ENCODE measurements at regions not wholly inside any gene's neighbourhood (a gene's known extent, or its start where the extent isn't known, plus 50 kb on each side); places are given as distances from the start of the nearest gene placed in this dataset.

GRCh38 chr4:45640281-45640680, 483.6 kb downstream of the GABRG1 start:
- TF ChIP-seq MXI1 (conservative IDR thresholded peaks at IDR 0.05; ENCODE audit: poor library complexity, severe bottlenecking) (no peak), EZH2 (IDR thresholded peaks at IDR 0.05; ENCODE audit: borderline replicate concordance, insufficient read depth, low read length, poor library complexity, severe bottlenecking) (no peak), RAD21 (conservative IDR thresholded peaks at IDR 0.05) (no peak), POLR2AphosphoS5 (IDR thresholded peaks at IDR 0.05) (no peak)
- no peak overlapping the region for H2AFZ ChIP-seq (ENCODE audit: low read depth, low read length)
- no peak overlapping the region for H3K4me2 ChIP-seq (ENCODE audit: low read length)

GRCh38 chr4:45638641-45639040, 485.2 kb downstream of the GABRG1 start:
- Histone ChIP-seq H3K4me3 (ENCODE audit: low read length) (no peak overlapping the region), H3K9me3 (ENCODE audit: low read length) (no peaks in the 10 kb centered on the region), H3K9me2 (ENCODE audit: insufficient read depth, low read length) (no peaks in the 10 kb centered on the region), H3F3A (ENCODE audit: insufficient read depth, low read length, poor library complexity, severe bottlenecking) (no peaks in the 10 kb centered on the region), H2AFZ (ENCODE audit: low read depth, low read length) (no peak overlapping the region), H4K20me1 (ENCODE audit: insufficient read depth) (no peaks in the 10 kb centered on the region), H3K9ac (ENCODE audit: low read length) (no peak overlapping the region), H3K4me2 (ENCODE audit: low read length) (no peak overlapping the region), H3K27ac (ENCODE audit: low read length) (no peak overlapping the region), H3K27me3 (ENCODE audit: insufficient read depth, low read depth, low read length) (no peaks in the 10 kb centered on the region), H3K79me2 (replicated peaks; ENCODE audit: insufficient read depth, low read length) (no peaks in the 10 kb centered on the region), H3K36me3 (ENCODE audit: insufficient read depth, low read length) (no peaks in the 10 kb centered on the region)
- TF ChIP-seq CTCF (IDR thresholded peaks at IDR 0.05; ENCODE audit: poor library complexity, severe bottlenecking) = no peak
- TF ChIP-seq TAF1 (IDR thresholded peaks at IDR 0.05; ENCODE audit: low read depth) = no peak
- no peak for TF ChIP-seq REST (IDR thresholded peaks at IDR 0.05; ENCODE audit: borderline replicate concordance)
- TF ChIP-seq EZH2 (IDR thresholded peaks at IDR 0.05; ENCODE audit: borderline replicate concordance, insufficient read depth, low read length, poor library complexity, severe bottlenecking) = no peak
- TF ChIP-seq MXI1 (conservative IDR thresholded peaks at IDR 0.05; ENCODE audit: poor library complexity, severe bottlenecking) = no peak
- no peak for TF ChIP-seq EP300 (conservative IDR thresholded peaks at IDR 0.05; ENCODE audit: poor library complexity, severe bottlenecking)
- no peak for TF ChIP-seq POLR2AphosphoS5 (IDR thresholded peaks at IDR 0.05)
- TF ChIP-seq SMC3 (conservative IDR thresholded peaks at IDR 0.05; ENCODE audit: poor library complexity) = no peak
- TF ChIP-seq RAD21 (conservative IDR thresholded peaks at IDR 0.05) = no peak

More at GRCh38 chr4:45640281-45640680, 483.6 kb downstream of the GABRG1 start:
- H3K9me3 ChIP-seq (ENCODE audit: low read length) = no peaks in the 10 kb centered on the region
- no peak overlapping the region for H3K9ac ChIP-seq (ENCODE audit: low read length)
- H3K4me3 ChIP-seq (ENCODE audit: low read length) = no peak overlapping the region
- H3K27ac ChIP-seq (ENCODE audit: low read length) = no peak overlapping the region
- no peaks in the 10 kb centered on the region for H3K9me2 ChIP-seq (ENCODE audit: insufficient read depth, low read length)
- H4K20me1 ChIP-seq (ENCODE audit: insufficient read depth) = no peaks in the 10 kb centered on the region
- H3K79me2 ChIP-seq (replicated peaks; ENCODE audit: insufficient read depth, low read length) = no peaks in the 10 kb centered on the region
- no peaks in the 10 kb centered on the region for H3K27me3 ChIP-seq (ENCODE audit: insufficient read depth, low read depth, low read length)
- H3F3A ChIP-seq (ENCODE audit: insufficient read depth, low read length, poor library complexity, severe bottlenecking) = no peaks in the 10 kb centered on the region
- H3K36me3 ChIP-seq (ENCODE audit: insufficient read depth, low read length) = no peaks in the 10 kb centered on the region
